Effector memory CD4-positive, alpha-beta T cell (primary cell): ENCODE measurements at regions not wholly inside any gene's neighbourhood (a gene's known extent, or its start where the extent isn't known, plus 50 kb on each side); places are given as distances from the start of the nearest gene placed in this dataset.

Experiments used
- DNase-seq, 3 donors: peaks; one replicate each; pipeline ENCODE4 v3.0.0-alpha.2; 2020
- H3K27ac ChIP-seq: 2 replicates; pipeline ENCODE4 v1.7.0; 2013; ENCODE audit warnings: mild to moderate bottlenecking, low read length, moderate library complexity; ENCODE audit not compliant: insufficient read depth, poor library complexity, severe bottlenecking
- H3K27me3 ChIP-seq: replicated peaks from 2 replicates; pipeline ENCODE4 v1.7.0; 2013; ENCODE audit warnings: mild to moderate bottlenecking, low read length; ENCODE audit not compliant: insufficient read depth, control insufficient read depth, poor library complexity, severe bottlenecking
- H3K36me3 ChIP-seq: 2 replicates; pipeline ENCODE4 v1.7.0; 2013; ENCODE audit warnings: mild to moderate bottlenecking, low read length, moderate library complexity; ENCODE audit not compliant: control insufficient read depth, insufficient read depth
- H3K4me1 ChIP-seq: 2 replicates; pipeline ENCODE4 v1.7.0; 2013; ENCODE audit warnings: low read length, mild to moderate bottlenecking; ENCODE audit not compliant: control insufficient read depth, insufficient read depth, poor library complexity, severe bottlenecking
- H3K4me3 ChIP-seq: 2 replicates; pipeline ENCODE4 v1.7.0; 2013; ENCODE audit warnings: low read length, low read depth, mild to moderate bottlenecking; ENCODE audit not compliant: insufficient read depth, poor library complexity, severe bottlenecking
- H3K9me3 ChIP-seq: 2 replicates; pipeline ENCODE4 v1.7.0; 2013; ENCODE audit warnings: mild to moderate bottlenecking, low read length, moderate library complexity; ENCODE audit not compliant: control insufficient read depth

- H3K36me3 ChIP-seq, result no peaks in the 10 kb centered on the region
- H3K4me3 ChIP-seq, result no peak overlapping the region
- no peaks in the 10 kb centered on the region for H3K9me3 ChIP-seq
- H3K4me1 ChIP-seq, result no peaks in the 10 kb centered on the region
- no peak overlapping the region for H3K27ac ChIP-seq
- DNase-seq, result no peak
- H3K27me3 ChIP-seq, result no peaks in the 10 kb centered on the region
These were observed 241.6 kb downstream of the PTPRC start for GRCh38 chr1:198880397-198880796.

- no peaks in the 10 kb centered on the region for H3K9me3 ChIP-seq
- no peak overlapping the region for H3K4me3 ChIP-seq
- no peaks in the 10 kb centered on the region for H3K27me3 ChIP-seq
- no peak overlapping the region for H3K27ac ChIP-seq
- H3K36me3 ChIP-seq, result no peaks in the 10 kb centered on the region
- no peak for DNase-seq
- no peaks in the 10 kb centered on the region for H3K4me1 ChIP-seq
These were observed 242.2 kb downstream of the PTPRC start for GRCh38 chr1:198880818-198881597.

- Histone ChIP-seq H3K27ac (no peak overlapping the region), H3K36me3 (no peaks in the 10 kb centered on the region), H3K4me1 (no peaks in the 10 kb centered on the region), H3K9me3 (no peaks in the 10 kb centered on the region), H3K27me3 (no peaks in the 10 kb centered on the region), H3K4me3 (no peak overlapping the region)
- DNase-seq, result no peak
These were observed 244.3 kb downstream of the PTPRC start for GRCh38 chr1:198883184-198883583.

- Histone ChIP-seq H3K4me3 (no peak overlapping the region), H3K4me1 (no peaks in the 10 kb centered on the region), H3K27me3 (no peaks in the 10 kb centered on the region), H3K9me3 (no peaks in the 10 kb centered on the region), H3K36me3 (no peaks in the 10 kb centered on the region), H3K27ac (no peak overlapping the region)
- DNase-seq, result no peak
These were observed 249.0 kb downstream of the PTPRC start for GRCh38 chr1:198887866-198888265.

- no peaks in the 10 kb centered on the region for H3K4me1 ChIP-seq
- H3K27ac ChIP-seq, result no peak overlapping the region
- no peaks in the 10 kb centered on the region for H3K36me3 ChIP-seq
- no peak for DNase-seq
- H3K4me3 ChIP-seq, result no peak overlapping the region
- H3K27me3 ChIP-seq, result no peaks in the 10 kb centered on the region
- no peaks in the 10 kb centered on the region for H3K9me3 ChIP-seq
These were observed 249.6 kb downstream of the PTPRC start for GRCh38 chr1:198888379-198888943.

GRCh38 chr1:198889101-198889500 lies 250.3 kb downstream of the PTPRC start:
- DNase-seq, result no peak
- Histone ChIP-seq H3K27ac (no peak overlapping the region), H3K4me1 (no peaks in the 10 kb centered on the region), H3K9me3 (no peaks in the 10 kb centered on the region), H3K4me3 (no peak overlapping the region), H3K36me3 (no peaks in the 10 kb centered on the region), H3K27me3 (no peaks in the 10 kb centered on the region)

GRCh38 chr1:198889749-198890148 lies 250.9 kb downstream of the PTPRC start:
- H3K27me3 ChIP-seq, result no peaks in the 10 kb centered on the region
- H3K4me3 ChIP-seq, result no peak overlapping the region
- H3K9me3 ChIP-seq, result no peaks in the 10 kb centered on the region
- no peaks in the 10 kb centered on the region for H3K36me3 ChIP-seq
- H3K27ac ChIP-seq, result no peak overlapping the region
- no peak for DNase-seq
- no peaks in the 10 kb centered on the region for H3K4me1 ChIP-seq

- Histone ChIP-seq H3K27me3 (no peaks in the 10 kb centered on the region), H3K4me3 (no peak overlapping the region), H3K4me1 (no peaks in the 10 kb centered on the region), H3K9me3 (no peaks in the 10 kb centered on the region), H3K27ac (no peak overlapping the region), H3K36me3 (no peaks in the 10 kb centered on the region)
- no peak for DNase-seq
These were observed 251.5 kb downstream of the PTPRC start for GRCh38 chr1:198890214-198890930.

GRCh38 chr1:198892065-198892464 lies 253.2 kb downstream of the PTPRC start:
- H3K27ac ChIP-seq, result no peak overlapping the region
- H3K4me1 ChIP-seq, result no peaks in the 10 kb centered on the region
- H3K9me3 ChIP-seq, result no peaks in the 10 kb centered on the region
- H3K27me3 ChIP-seq, result no peaks in the 10 kb centered on the region
- H3K4me3 ChIP-seq, result no peak overlapping the region
- no peaks in the 10 kb centered on the region for H3K36me3 ChIP-seq
- no peak for DNase-seq

- no peak overlapping the region for H3K27ac ChIP-seq
- H3K4me1 ChIP-seq, result no peaks in the 10 kb centered on the region
- H3K9me3 ChIP-seq, result no peaks in the 10 kb centered on the region
- no peak overlapping the region for H3K4me3 ChIP-seq
- no peaks in the 10 kb centered on the region for H3K36me3 ChIP-seq
- DNase-seq, result no peak
- no peaks in the 10 kb centered on the region for H3K27me3 ChIP-seq
These were observed 254.3 kb downstream of the PTPRC start for GRCh38 chr1:198893141-198893540.
